ENCODE measurements at regions not wholly inside any gene's neighbourhood (a gene's known extent, or its start where the extent isn't known, plus 50 kb on each side); places are given as distances from the start of the nearest gene placed in this dataset.

DNA sequence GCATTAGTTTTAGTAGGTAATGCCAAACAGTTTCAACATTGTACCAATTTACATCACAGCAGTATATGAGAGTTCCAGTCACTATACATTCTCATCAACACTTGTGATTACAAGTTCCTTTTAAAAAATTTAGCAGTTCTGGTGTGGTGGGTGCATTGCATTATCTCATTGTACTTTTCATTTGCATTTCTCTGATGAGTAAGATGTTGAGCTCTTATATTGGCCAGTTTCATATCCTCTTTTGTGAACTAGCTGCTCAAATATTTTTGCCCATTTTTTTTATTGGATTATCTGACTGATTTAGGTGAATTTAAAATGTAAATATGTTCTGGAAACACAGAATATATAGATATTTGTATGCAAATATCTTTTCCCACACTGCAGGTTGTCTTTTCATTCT lies 160.9 kb upstream of the NR3C1 start:
- Mint-ChIP-seq H3K4me3 (ENCODE audit: low read depth) (no peak overlapping the region), H3K27me3 (ENCODE audit: low read depth) (no peaks in the 10 kb centered on the region), H3K4me1 (ENCODE audit: low read depth) (peaks cover 9% of the 10 kb centered on the region), H3K27ac (no peak overlapping the region), H3K36me3 (ENCODE audit: low read depth) (no peaks in the 10 kb centered on the region), H3K9me3 (no peaks in the 10 kb centered on the region)
- no peak for DNase-seq (ENCODE audit: low spot score)
- intact Hi-C loops (cut with micrococcal nuclease): loop anchor here (5.0 kb wide), 1 partner anchor 52 kb away; no protein-coding TSS in a partner anchor

DNA sequence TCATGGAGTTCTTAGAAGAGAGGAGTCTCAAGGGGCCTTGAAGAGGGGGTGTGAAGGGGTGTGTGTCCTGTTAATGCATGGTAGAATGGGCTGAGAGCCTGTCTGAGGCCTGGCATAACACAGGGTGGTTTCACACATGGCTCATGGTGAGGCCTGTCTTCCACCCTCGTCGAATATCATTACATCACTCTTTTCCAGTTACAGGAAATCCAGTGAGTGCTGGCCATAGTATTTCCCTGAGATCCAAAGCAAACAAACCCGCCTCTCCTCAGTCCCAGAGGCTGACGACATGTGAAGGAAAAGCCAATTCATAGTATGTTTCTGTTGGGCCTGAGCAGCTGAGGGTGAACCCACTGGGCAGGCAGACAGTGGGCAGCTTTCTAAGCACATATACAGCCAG lies 159.4 kb upstream of the NR3C1 start:
- Mint-ChIP-seq H3K4me1 (ENCODE audit: low read depth) (peaks cover 13% of the 10 kb centered on the region), H3K9me3 (no peaks in the 10 kb centered on the region), H3K27me3 (ENCODE audit: low read depth) (no peaks in the 10 kb centered on the region), H3K27ac (no peak overlapping the region), H3K4me3 (ENCODE audit: low read depth) (no peak overlapping the region), H3K36me3 (ENCODE audit: low read depth) (no peaks in the 10 kb centered on the region)
- no peak for DNase-seq (ENCODE audit: low spot score)
- intact Hi-C loops (cut with micrococcal nuclease): loop anchor here (5.0 kb wide), 1 partner anchor 51 kb away; no protein-coding TSS in a partner anchor

DNA sequence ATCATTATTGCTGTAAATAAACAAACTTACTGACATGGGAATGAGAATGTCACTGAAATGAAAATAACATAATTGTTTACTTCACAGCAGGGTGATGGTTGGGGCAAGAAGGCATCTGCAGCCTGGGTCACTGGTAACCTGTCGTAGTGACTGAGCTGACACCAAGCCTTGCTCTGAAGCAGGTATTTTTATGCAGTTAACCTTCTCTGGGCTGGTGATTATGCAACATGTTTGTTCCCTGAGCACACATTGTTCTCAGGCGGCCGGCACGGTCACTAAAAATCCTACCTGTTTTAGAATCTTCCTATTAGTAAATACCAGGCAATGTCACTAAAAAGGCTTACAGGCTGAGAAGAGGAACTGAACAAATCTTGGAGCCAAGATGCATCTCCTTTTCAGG lies 157.7 kb upstream of the NR3C1 start:
- Mint-ChIP-seq H3K36me3 (ENCODE audit: low read depth) (no peaks in the 10 kb centered on the region), H3K27me3 (ENCODE audit: low read depth) (no peaks in the 10 kb centered on the region), H3K9me3 (no peaks in the 10 kb centered on the region), H3K27ac (no peak overlapping the region), H3K4me3 (ENCODE audit: low read depth) (no peak overlapping the region), H3K4me1 (ENCODE audit: low read depth) (peaks cover 24% of the 10 kb centered on the region)
- intact Hi-C loops (cut with micrococcal nuclease): loop anchor here (5.0 kb wide), 1 partner anchor 49 kb away; no protein-coding TSS in a partner anchor
- DNase-seq (ENCODE audit: low spot score): no peak

DNA sequence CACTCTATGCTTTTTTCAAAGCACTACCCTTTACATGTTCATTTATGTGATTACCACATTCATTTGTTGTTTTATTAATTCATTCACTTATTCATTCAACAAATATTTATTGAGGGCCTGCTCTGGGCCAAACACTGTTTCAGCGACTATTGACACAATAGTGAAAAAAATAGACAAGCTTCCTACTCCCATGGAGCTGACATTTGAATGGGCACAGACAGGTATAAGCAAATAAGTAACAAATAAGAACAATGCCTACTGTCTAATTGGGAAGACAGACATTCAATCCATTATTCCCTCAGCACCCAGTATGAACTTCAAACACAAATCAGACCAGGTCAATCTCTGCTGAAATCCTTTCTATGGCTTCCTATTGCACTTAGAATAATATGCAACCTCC lies 156.9 kb upstream of the NR3C1 start:
- Mint-ChIP-seq H3K27me3 (ENCODE audit: low read depth) (no peaks in the 10 kb centered on the region), H3K27ac (no peak overlapping the region)

DNA sequence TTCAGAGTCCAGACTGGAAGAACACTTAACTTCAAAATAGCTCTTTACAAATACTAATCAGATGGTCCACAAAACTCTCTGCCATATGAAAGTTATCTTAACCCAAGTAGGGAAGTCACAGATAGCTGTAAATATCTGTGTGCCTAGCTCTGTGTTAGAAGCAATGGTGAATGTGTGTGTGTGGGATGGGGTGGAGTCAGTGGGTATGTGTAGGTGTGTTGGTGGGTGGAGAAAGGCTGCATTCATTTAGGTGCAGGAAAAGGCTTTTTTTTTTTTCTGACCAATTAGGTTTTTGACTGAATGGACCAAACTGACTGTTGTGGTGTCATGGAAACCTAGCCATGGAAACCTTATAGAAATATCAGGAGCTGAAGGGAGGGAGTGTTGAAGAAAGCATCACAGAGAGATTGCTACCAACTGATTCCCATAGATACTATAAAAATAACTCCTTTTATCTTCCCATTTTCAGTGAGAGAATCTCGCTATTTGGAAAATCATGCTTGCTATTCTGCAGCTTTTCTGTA lies 156.2 kb upstream of the NR3C1 start:
- Mint-ChIP-seq H3K4me3 (ENCODE audit: low read depth) (no peak overlapping the region), H3K27me3 (ENCODE audit: low read depth) (no peaks in the 10 kb centered on the region), H3K9me3 (no peaks in the 10 kb centered on the region), H3K4me1 (ENCODE audit: low read depth) (peaks cover 24% of the 10 kb centered on the region), H3K27ac (no peak overlapping the region), H3K36me3 (ENCODE audit: low read depth) (no peaks in the 10 kb centered on the region)
- intact Hi-C loops (cut with micrococcal nuclease): loop anchor here (5.0 kb wide), 1 partner anchor 47 kb away; no protein-coding TSS in a partner anchor
- no peak for DNase-seq (ENCODE audit: low spot score)

More for the DNA sequence above, 156.9 kb upstream of the NR3C1 start:
- H3K4me1 Mint-ChIP-seq (ENCODE audit: low read depth): peaks cover 24% of the 10 kb centered on the region
- no peak overlapping the region for H3K4me3 Mint-ChIP-seq (ENCODE audit: low read depth)
- DNase-seq (ENCODE audit: low spot score): no peak
- H3K9me3 Mint-ChIP-seq: no peaks in the 10 kb centered on the region
- intact Hi-C loops (cut with micrococcal nuclease): loop anchor here (5.0 kb wide), 1 partner anchor 48 kb away; no protein-coding TSS in a partner anchor
- H3K36me3 Mint-ChIP-seq (ENCODE audit: low read depth): no peaks in the 10 kb centered on the region

DNA sequence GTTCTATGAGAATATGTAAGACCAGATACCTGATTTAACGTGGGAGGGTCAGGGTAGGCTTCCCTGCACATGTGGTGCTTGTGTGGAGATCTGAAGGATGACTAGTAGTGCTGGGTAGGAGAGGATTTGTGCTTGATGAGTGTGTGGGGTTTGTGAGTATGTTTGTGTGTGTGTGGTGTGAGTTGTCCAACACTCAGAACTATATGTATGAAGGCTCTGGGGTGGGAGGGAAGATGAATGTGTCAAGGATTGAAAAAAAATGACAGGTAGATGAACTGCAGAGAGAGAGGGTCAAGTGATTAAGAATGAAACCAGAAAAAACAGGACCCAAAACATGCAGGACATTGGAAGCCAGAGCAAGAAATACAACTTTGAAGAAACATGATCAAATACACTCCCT lies 154.6 kb upstream of the NR3C1 start:
- peaks cover 19% of the 10 kb centered on the region for H3K4me1 Mint-ChIP-seq (ENCODE audit: low read depth)
- H3K9me3 Mint-ChIP-seq: no peaks in the 10 kb centered on the region
- no peak overlapping the region for H3K4me3 Mint-ChIP-seq (ENCODE audit: low read depth)
- no peaks in the 10 kb centered on the region for H3K27me3 Mint-ChIP-seq (ENCODE audit: low read depth)
- no peaks in the 10 kb centered on the region for H3K36me3 Mint-ChIP-seq (ENCODE audit: low read depth)
- intact Hi-C loops (cut with micrococcal nuclease): no loop called here
- no peak for DNase-seq (ENCODE audit: low spot score)
- no peak overlapping the region for H3K27ac Mint-ChIP-seq

DNA sequence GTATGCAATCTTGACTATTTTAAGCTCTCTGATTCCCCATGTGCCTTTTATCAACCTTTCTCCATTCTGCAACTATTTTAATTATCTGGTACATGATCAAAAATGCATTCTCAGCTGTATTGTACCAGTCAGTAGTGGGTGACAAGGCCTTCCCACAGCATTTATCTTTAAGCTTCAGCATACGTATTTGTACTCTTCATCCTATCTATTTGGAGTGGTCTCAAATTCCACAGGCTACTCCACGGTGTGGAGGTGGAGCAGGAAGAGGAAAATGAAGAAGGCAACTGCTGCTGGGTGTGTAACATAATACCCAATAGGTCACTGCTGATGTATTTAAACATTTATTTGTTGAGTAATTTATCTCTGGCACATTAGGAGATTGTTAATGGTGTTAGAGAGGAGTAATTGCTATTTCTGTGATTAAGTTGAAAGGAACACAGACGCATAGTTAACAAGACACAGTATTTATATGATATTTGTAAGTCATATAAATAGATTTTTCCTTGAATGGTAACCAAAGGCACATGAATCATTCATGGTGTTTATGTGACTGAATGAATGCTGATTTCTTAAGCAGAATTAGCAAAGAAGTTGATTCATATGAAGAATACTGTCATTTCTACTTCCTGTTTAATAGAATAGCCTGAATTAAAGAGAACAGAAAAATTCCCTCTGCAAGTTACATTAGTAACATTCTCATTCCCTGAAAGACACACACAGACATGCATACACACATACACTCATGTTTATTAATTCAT lies 153.8 kb upstream of the NR3C1 start:
- intact Hi-C loops (cut with micrococcal nuclease): no loop called here
- Mint-ChIP-seq H3K36me3 (ENCODE audit: low read depth) (no peaks in the 10 kb centered on the region), H3K27ac (peak overlapping the region; percentile 38), H3K9me3 (no peaks in the 10 kb centered on the region), H3K4me3 (ENCODE audit: low read depth) (no peak overlapping the region), H3K27me3 (ENCODE audit: low read depth) (no peaks in the 10 kb centered on the region), H3K4me1 (ENCODE audit: low read depth) (peaks cover 19% of the 10 kb centered on the region)
- no peak for DNase-seq (ENCODE audit: low spot score)

DNA sequence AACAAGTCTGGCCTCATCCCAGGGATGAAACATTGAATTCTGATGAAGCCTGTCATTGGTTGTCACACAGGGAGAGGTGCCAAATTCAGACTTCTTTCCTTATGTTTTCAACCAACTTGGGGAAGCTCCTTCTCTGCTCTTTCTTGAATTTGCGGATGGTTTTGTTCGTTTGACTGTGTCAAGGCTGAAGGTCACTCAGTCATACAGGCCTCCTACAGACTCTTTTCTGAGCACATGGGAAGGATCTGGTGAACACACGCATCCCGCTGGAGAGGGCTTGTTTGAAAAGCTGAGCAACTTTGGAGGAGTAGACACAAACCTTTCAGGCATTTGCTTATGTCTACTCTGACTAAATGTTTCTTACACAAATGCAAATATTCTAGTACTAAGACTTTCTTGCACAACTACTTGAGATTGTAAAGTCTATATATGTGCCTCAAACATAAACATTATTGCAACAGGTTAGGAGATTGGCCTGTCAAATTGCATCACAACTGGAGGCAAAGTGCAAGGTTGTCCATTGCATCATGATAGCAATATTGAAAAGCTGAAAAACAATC lies 151.5 kb upstream of the NR3C1 start:
- H3K9me3 Mint-ChIP-seq: no peaks in the 10 kb centered on the region
- H3K4me3 Mint-ChIP-seq (ENCODE audit: low read depth): no peak overlapping the region
- DNase-seq (ENCODE audit: low spot score): no peak
- H3K27ac Mint-ChIP-seq: no peak overlapping the region
- H3K27me3 Mint-ChIP-seq (ENCODE audit: low read depth): peaks cover 2% of the 10 kb centered on the region
- peaks cover 19% of the 10 kb centered on the region for H3K4me1 Mint-ChIP-seq (ENCODE audit: low read depth)
- H3K36me3 Mint-ChIP-seq (ENCODE audit: low read depth): no peaks in the 10 kb centered on the region
- intact Hi-C loops (cut with micrococcal nuclease): no loop called here

DNA sequence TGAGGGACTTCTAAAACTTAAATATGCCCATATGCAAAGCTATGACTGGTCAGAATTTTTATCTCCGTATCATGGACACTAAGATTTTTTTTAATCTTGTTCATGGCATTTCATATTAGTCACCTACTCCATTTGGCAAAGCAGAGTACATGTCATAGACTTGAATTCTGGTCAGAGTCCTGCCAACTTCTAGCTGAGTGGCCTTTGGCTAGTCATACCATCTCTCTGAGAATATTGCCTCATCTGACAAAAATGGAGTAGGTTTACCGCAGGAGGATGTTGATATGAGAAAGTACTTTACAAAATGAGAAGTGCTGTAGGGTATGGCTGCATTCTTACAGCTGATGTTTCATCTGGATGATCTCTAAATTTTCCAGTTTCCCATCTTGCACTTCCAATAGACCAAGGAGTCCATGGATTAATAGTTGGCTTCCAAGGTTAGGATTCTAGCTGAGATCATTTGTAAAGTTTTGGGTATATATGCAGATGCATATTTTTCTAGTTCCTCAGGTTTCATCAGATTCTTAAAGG lies 150.8 kb upstream of the NR3C1 start:
- H3K27me3 Mint-ChIP-seq (ENCODE audit: low read depth): peaks cover 2% of the 10 kb centered on the region
- H3K4me3 Mint-ChIP-seq (ENCODE audit: low read depth): no peak overlapping the region
- DNase-seq (ENCODE audit: low spot score): no peak
- H3K9me3 Mint-ChIP-seq: no peaks in the 10 kb centered on the region
- H3K27ac Mint-ChIP-seq: no peak overlapping the region
- no peaks in the 10 kb centered on the region for H3K36me3 Mint-ChIP-seq (ENCODE audit: low read depth)
- peaks cover 15% of the 10 kb centered on the region for H3K4me1 Mint-ChIP-seq (ENCODE audit: low read depth)
- intact Hi-C loops (cut with micrococcal nuclease): no loop called here

DNA sequence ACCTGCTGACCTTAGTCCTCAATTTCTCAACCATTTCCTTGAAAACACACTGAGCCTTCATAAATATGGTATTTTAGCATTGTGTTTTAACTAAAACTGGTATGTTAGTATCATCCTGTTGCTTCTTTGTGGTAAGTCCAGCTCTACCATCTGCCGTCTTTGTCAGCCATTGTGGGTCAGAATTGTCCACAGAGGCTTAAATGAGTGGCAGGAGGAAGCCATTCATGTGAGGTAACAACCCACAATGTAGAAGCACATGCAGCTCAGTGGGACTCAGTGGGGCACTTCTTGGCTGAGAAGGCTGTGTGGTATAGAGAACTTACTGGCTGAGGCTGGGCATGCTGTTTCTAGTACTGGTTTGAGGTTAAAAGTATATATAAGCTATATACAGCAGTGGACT lies 149.2 kb upstream of the NR3C1 start:
- H3K4me1 Mint-ChIP-seq (ENCODE audit: low read depth): peaks cover 8% of the 10 kb centered on the region
- intact Hi-C loops (cut with micrococcal nuclease): no loop called here
- peaks cover 2% of the 10 kb centered on the region for H3K27me3 Mint-ChIP-seq (ENCODE audit: low read depth)
- H3K36me3 Mint-ChIP-seq (ENCODE audit: low read depth): no peaks in the 10 kb centered on the region
- no peak overlapping the region for H3K4me3 Mint-ChIP-seq (ENCODE audit: low read depth)
- peaks cover under 1% of the 10 kb centered on the region for H3K9me3 Mint-ChIP-seq
- DNase-seq (ENCODE audit: low spot score): no peak
- no peak overlapping the region for H3K27ac Mint-ChIP-seq

DNA sequence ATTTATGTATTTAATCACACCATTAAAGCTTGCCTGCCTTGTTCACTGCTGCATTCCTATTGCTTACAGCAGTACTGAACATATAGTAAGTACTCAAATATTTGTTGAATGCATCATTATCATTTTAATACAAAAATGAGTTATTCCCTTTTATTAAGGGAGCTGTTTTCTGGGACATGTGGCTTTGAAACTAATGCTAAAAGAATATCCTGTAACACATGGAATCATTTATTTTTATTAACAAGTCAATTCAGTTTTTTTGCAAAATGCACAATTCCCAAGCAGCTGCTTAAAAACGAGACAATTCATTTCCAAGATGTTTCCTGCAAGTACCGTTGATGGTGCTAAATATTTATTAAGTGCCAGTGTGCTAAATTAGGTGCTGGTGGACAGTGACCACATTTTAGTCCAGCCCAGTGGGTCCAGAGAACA lies 148.3 kb upstream of the NR3C1 start:
- no peak for DNase-seq (ENCODE audit: low spot score)
- peaks cover 5% of the 10 kb centered on the region for H3K9me3 Mint-ChIP-seq
- no peak overlapping the region for H3K27ac Mint-ChIP-seq
- no peak overlapping the region for H3K4me3 Mint-ChIP-seq (ENCODE audit: low read depth)
- intact Hi-C loops (cut with micrococcal nuclease): no loop called here
- H3K36me3 Mint-ChIP-seq (ENCODE audit: low read depth): peaks cover 5% of the 10 kb centered on the region
- H3K4me1 Mint-ChIP-seq (ENCODE audit: low read depth): peaks cover 5% of the 10 kb centered on the region
- peaks cover 2% of the 10 kb centered on the region for H3K27me3 Mint-ChIP-seq (ENCODE audit: low read depth)

DNA sequence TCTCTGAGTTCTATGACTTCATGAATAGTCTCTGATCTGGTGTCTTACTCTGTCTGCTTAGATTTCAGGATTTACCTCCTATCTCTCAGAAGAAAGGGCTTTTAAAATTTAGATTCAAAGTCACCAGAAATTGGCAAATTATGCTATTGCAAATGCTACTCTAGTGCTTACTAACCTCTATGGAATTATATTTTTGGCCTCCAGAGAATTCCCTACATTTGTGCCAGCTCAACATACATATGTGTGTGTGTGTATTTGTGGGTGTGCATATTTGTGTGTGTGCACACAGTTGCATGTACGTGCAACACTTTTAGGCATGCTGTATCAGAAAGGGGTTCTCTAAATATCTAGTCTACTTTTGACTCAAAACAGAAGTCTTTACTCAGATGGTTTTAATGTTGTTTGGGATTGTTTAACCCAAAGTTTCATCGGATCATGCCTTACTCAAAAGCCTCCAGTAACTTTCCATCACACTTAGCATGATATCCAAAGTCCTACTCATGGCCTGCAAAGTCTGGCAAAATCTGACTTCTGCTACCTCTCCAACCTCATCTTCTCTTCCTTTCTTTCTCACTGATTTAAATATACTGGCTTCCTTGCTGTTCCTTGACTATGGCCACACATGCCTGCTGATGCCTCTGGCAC lies 147.6 kb upstream of the NR3C1 start:
- intact Hi-C loops (cut with micrococcal nuclease): no loop called here
- Mint-ChIP-seq H3K27me3 (ENCODE audit: low read depth) (peaks cover 2% of the 10 kb centered on the region), H3K27ac (no peak overlapping the region)

More for the DNA sequence above, 147.6 kb upstream of the NR3C1 start:
- Mint-ChIP-seq H3K4me1 (ENCODE audit: low read depth) (peaks cover 5% of the 10 kb centered on the region), H3K36me3 (ENCODE audit: low read depth) (peaks cover 5% of the 10 kb centered on the region), H3K4me3 (ENCODE audit: low read depth) (no peak overlapping the region), H3K9me3 (peaks cover 5% of the 10 kb centered on the region)
- no peak for DNase-seq (ENCODE audit: low spot score)

All from activated T-helper 2 cell treated with anti-CD3 and anti-CD28 coated beads, Interferon-gamma antibody, Interleukin-2, Interleukin-4, amounts not matched to agents 10 μg/mL and 5 μg/mL and 100 μg/mL, durations not matched to agents 14 hours and 24 hours and 36 hours (primary cell).